ENCODE measurements at regions not wholly inside any gene's neighbourhood (a gene's known extent, or its start where the extent isn't known, plus 50 kb on each side); places are given as distances from the start of the nearest gene placed in this dataset.

GRCh38 chrX:25154168-25154567, 138.4 kb upstream of the ARX start:
- TF ChIP-seq FEZF1 (tag by site-specific recombination; IDR thresholded peaks at IDR 0.05) (no peak), RBAK (tag by site-specific recombination; IDR thresholded peaks at IDR 0.05) (no peak), ZNF645 (tag by site-specific recombination; IDR thresholded peaks at IDR 0.05) (no peak), HOXD13 (CRISPR knock-in tag; IDR thresholded peaks at IDR 0.05; ENCODE audit: borderline replicate concordance) (no peak), ZNF394 (tag by site-specific recombination; IDR thresholded peaks at IDR 0.05; ENCODE audit: borderline replicate concordance) (no peak), ZNF221 (tag by site-specific recombination; IDR thresholded peaks at IDR 0.05; ENCODE audit: borderline replicate concordance) (no peak), CTCF (tag by site-specific recombination; IDR thresholded peaks at IDR 0.05) (no peak), ZNF24 (tag by site-specific recombination; IDR thresholded peaks at IDR 0.05) (no peak), ZSCAN5A (tag by site-specific recombination; IDR thresholded peaks at IDR 0.05) (no peak), TSHZ1 (tag by site-specific recombination; IDR thresholded peaks at IDR 0.05; ENCODE audit: borderline replicate concordance) (no peak), BCL6B (tag by site-specific recombination; IDR thresholded peaks at IDR 0.05) (no peak), YY1 (tag by site-specific recombination; IDR thresholded peaks at IDR 0.05) (no peak), GLI4 (tag by site-specific recombination; IDR thresholded peaks at IDR 0.05) (no peak)
